ENCODE measurements at regions not wholly inside any gene's neighbourhood (a gene's known extent, or its start where the extent isn't known, plus 50 kb on each side); places are given as distances from the start of the nearest gene placed in this dataset.

DNA sequence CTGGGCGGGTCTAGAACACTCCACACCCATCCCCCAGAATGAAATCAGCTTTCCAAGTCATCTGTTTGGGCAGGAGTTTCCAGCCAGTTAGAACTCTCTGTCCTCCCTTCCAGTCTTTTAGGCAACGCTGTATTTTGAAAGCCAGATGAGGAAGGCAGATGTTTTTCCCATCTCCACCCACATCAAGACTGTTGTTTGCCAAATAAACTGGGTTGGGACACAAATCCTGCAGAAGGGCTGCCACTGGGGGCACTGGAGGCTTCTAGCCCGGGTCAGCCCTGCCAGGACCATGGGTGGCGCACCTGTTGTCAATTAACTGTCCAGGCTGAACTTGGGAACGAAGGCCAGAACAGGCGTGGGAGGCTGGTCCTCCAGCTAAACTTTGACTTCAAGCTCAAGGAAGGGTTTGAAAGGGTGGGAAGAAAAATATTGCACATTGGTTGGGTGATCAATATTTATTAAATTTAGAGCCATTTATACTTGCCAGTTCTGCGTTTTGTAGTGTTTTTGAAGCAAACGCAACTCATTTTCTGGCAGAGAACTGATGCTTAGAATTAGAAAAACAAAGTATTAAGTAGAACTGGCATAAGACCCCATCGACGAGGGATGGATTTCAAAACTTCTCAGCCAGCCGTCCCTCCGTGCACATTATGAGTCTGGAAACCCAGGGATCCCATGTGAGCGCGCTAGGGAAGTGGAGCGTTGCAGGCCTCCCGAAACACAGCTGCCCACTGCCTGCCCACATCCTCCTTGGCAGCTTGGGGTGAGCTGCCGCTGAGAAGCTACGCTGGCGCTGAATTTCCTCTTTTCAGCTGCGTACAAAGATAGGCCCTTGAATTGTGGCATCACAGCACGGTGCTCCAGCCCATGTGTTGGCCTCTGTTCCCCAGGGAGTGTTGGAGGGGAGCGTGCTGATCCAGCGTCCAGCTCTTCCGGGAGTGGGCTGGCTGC lies 297.4 kb downstream of the QKI start:
- ATAC-seq (peak; percentile 83), DNase-seq (peak; percentile 87)
- TF ChIP-seq, protein P1, sequence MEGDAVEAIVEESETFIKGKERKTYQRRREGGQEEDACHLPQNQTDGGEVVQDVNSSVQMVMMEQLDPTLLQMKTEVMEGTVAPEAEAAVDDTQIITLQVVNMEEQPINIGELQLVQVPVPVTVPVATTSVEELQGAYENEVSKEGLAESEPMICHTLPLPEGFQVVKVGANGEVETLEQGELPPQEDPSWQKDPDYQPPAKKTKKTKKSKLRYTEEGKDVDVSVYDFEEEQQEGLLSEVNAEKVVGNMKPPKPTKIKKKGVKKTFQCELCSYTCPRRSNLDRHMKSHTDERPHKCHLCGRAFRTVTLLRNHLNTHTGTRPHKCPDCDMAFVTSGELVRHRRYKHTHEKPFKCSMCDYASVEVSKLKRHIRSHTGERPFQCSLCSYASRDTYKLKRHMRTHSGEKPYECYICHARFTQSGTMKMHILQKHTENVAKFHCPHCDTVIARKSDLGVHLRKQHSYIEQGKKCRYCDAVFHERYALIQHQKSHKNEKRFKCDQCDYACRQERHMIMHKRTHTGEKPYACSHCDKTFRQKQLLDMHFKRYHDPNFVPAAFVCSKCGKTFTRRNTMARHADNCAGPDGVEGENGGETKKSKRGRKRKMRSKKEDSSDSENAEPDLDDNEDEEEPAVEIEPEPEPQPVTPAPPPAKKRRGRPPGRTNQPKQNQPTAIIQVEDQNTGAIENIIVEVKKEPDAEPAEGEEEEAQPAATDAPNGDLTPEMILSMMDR (IDR thresholded peaks at IDR 0.05): peak; percentile 39
- H3K4me3 ChIP-seq: no peak overlapping the region
- H3K4me1 ChIP-seq: peaks cover 60% of the 10 kb centered on the region
- no peaks in the 10 kb centered on the region for H3K27me3 ChIP-seq
- intact Hi-C loops (cut with DNase I): no loop called here
- peak overlapping the region; percentile 63 for H3K27ac ChIP-seq
- H3K36me3 ChIP-seq: no peaks in the 10 kb centered on the region
- no peaks in the 10 kb centered on the region for H3K9me3 ChIP-seq

DNA sequence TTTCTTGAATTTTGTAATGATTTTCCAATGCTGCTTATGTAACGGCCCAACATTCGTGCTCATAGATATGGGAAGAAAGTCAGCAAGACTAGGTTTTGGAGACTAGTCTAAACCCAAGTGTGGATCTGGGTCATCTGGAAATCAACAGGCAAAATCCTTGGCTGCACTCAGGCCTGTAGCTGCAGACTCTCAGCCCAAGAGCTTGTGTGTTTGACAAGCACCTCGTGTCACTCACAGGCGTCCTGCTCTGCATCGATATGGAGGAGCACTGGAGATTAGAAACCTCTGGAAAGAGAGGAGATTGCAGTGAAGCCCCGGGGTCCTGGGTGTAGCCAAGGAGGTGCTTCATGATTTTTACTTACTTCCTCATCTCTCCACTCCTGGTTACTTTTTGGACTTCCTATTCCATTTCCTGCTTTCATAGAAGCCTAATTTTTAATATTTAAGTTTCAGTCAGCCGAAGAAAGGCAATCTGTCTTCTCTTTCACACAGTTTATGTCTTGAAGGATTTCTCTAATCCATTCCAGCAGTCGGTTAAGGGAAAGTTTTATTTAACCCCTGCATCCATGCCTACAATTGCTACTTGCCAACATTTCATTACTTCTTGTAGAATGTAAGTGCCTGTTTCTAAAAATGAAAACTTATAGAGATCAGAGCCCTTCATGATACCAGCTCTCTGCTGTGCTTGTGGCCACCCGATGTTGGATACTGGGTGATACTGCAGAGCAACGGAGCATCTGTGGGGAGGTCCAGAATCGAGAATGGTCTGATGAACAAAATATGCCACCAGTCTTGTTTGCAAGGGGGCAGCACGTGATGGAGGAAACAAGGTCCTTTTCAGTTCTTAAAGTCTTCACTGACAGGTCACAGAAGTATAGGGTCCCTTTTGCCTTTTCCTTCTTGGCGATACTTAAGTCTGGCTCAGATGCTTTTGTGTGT lies 296.3 kb downstream of the QKI start:
- Histone ChIP-seq H3K9me3 (no peaks in the 10 kb centered on the region), H3K4me1 (peaks cover 62% of the 10 kb centered on the region), H3K4me3 (no peak overlapping the region), H3K27ac (peak overlapping the region; percentile 70), H3K36me3 (no peaks in the 10 kb centered on the region), H3K27me3 (no peaks in the 10 kb centered on the region)
- intact Hi-C loops (cut with DNase I): no loop called here
- ATAC-seq: no peak
- TF ChIP-seq, protein P1 (IDR thresholded peaks at IDR 0.05): no peak
- DNase-seq: no peak

DNA sequence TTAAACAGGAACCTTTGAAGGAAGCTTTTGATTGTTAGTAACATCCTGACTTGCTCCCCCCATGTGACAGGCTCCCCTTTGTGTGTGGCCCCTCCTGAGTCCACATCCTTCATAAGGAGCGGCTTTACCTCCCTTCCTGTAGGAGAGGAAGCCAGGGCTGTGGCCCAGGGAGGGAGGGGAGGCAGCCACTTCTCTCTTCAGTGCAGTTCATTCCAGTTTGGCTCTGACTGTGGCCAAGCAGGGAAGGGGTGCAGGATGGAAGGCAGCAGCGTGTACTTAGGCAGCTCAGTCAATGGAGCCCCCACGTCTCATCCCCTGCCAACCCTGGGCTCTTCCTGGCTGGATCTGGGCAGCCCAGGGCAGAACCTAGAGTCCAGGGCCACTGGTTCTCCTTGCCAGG lies 295.2 kb downstream of the QKI start:
- ATAC-seq: peak; percentile 16
- H3K36me3 ChIP-seq: no peaks in the 10 kb centered on the region
- H3K27ac ChIP-seq: peak overlapping the region; percentile 70
- no peak overlapping the region for H3K4me3 ChIP-seq
- no peak for DNase-seq
- intact Hi-C loops (cut with DNase I): no loop called here
- no peaks in the 10 kb centered on the region for H3K27me3 ChIP-seq
- H3K9me3 ChIP-seq: no peaks in the 10 kb centered on the region
- peaks cover 62% of the 10 kb centered on the region for H3K4me1 ChIP-seq
- TF ChIP-seq, protein P1 (IDR thresholded peaks at IDR 0.05): no peak

DNA sequence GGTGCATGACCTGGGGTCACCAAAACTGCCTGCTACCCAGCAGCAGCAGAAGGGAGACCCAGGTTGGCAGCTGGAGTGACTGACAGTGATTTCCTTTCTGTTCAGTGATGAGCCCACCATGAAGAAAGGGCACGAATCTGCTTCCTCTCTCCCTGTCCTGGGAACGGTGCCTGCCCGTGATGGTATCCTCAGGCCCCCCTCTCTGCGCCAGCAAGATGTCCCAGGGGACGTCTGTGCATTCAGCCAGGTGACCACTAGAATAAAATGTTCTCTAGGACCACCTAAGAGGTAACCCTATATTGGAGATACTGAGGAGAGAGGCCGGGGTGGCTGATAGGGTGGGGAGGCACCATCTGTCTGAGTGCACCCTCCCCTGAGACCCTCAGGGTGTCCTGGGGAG lies 294.7 kb downstream of the QKI start:
- Histone ChIP-seq H3K4me3 (no peak overlapping the region), H3K4me1 (peaks cover 62% of the 10 kb centered on the region), H3K36me3 (no peaks in the 10 kb centered on the region), H3K27ac (peak overlapping the region; percentile 70), H3K9me3 (no peaks in the 10 kb centered on the region), H3K27me3 (no peaks in the 10 kb centered on the region)
- TF ChIP-seq, protein P1 (IDR thresholded peaks at IDR 0.05): no peak
- intact Hi-C loops (cut with DNase I): no loop called here
- ATAC-seq (no peak), DNase-seq (no peak)

DNA sequence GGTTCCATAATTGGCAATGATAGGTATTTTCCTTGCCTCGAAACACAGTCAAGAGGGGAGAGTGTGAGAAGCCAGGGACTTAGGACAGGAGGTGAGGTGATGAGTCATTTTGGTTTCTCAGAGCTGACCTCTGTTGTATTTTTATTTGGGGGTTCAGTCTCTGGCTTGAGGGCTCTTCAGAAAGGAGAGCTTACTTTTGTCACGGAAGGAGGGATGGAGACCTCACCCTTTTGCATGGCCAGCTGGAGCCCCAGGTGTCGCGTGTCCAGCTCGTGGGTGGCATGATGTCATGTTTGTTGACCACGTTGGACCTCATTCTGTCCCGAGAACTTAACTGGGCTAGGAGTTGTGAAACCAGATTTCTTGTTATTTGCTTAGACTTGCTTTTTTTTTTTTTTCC lies 293.9 kb downstream of the QKI start:
- Histone ChIP-seq H3K9me3 (no peaks in the 10 kb centered on the region), H3K4me3 (no peak overlapping the region), H3K27ac (no peak overlapping the region), H3K4me1 (peaks cover 62% of the 10 kb centered on the region), H3K36me3 (no peaks in the 10 kb centered on the region), H3K27me3 (no peaks in the 10 kb centered on the region)
- TF ChIP-seq, protein P1 (IDR thresholded peaks at IDR 0.05): no peak
- ATAC-seq (no peak), DNase-seq (peak; percentile 63)
- intact Hi-C loops (cut with DNase I): no loop called here
